Right lobe of liver (tissue), 6 donors: ENCODE measurements at regions not wholly inside any gene's neighbourhood (a gene's known extent, or its start where the extent isn't known, plus 50 kb on each side); places are given as distances from the start of the nearest gene placed in this dataset.

Experiments
- ATAC-seq, 4 donors: fragments of 200-7000 bp; cut with Tn5 transposase; one replicate each; pipeline ENCODE4 v1.9.1; 2020; ENCODE audit warnings: mild to moderate bottlenecking in 4 of 4, moderate library complexity in 4 of 4
- DNase-seq, 3 donors: peaks; one replicate each; pipeline ENCODE4 v3.0.0-alpha.2; 2020
- H3K27ac ChIP-seq, 3 donors: fragments of 200-600 bp; one replicate each; pipeline ENCODE4 v1.8.0; 2022
- H3K27me3 ChIP-seq, 2 donors: fragments of 200-600 bp; one replicate each; pipeline ENCODE4 v1.8.0; 2022
- H3K36me3 ChIP-seq, 4 donors: fragments of 200-600 bp; sonication (generic) in 1 of 4; one replicate each; pipeline versions ENCODE4 v1.5.1 to v1.8.0; 2017 to 2022; ENCODE audit warnings: control low read depth in 1 of 4
- H3K4me1 ChIP-seq, 4 donors: fragments of 200-600 bp; sonication (generic) in 1 of 4; one replicate each; pipeline versions ENCODE4 v1.5.1 to v1.8.0; 2017 to 2022; ENCODE audit warnings: control low read depth in 1 of 4
- H3K4me3 ChIP-seq, 3 donors: fragments of 200-600 bp; one replicate each; pipeline ENCODE4 v1.8.0; 2022
- H3K9me3 ChIP-seq, 4 donors: fragments of 200-600 bp; sonication (generic) in 1 of 4; one replicate each; pipeline versions ENCODE4 v1.5.1 to v1.8.0; 2017 to 2022; ENCODE audit warnings: control low read depth in 1 of 4
- CTCF ChIP-seq, 4 donors: fragments of 200-600 bp in 3 of 4; fragments of 450-650 bp in 1 of 4; IDR thresholded peaks; one replicate each; pipeline versions ENCODE4 v1.5.1 to v1.8.0; 2016 to 2022; ENCODE audit warnings: antibody characterized with exemption in 4 of 4, mild to moderate bottlenecking in 2 of 4
- POLR2A ChIP-seq: fragments of 450-650 bp; IDR thresholded peaks from one replicate; pipeline ENCODE4 v1.6.1; 2017; ENCODE audit warnings: antibody characterized with exemption, mild to moderate bottlenecking
- WGBS: methylation state at CpG from one replicate; pipeline ENCODE4 v1.1.6; 2018; ENCODE audit warnings: low coverage, low lambda C conversion rate; ENCODE audit not compliant: insufficient coverage; ENCODE audit errors: missing lambda C conversion rate; 5-methylcytosine and 5-hydroxymethylcytosine counted together
- intact Hi-C, 2 donors: fragments of 100-400 bp; cut with DNase I; formaldehyde crosslinking; loops; one replicate each; pipeline versions ENCODE4 v1.11.2 to v1.14.1; 2022
- donor health status: DM: no; HTN: yes; CAD: no.
- donor health status: DM: no; HTN: no; CAD: no.
- donor health status: DM: no; HTN: no; CAD: no.
- donor health status: DM: no; HTN: yes; CAD: no.
- donor health status: DM: no; HTN: yes; CAD: no.

GRCh38 chr13:34772881-34773280 lies 169.2 kb upstream of the NBEA start:
- no peak for TF ChIP-seq POLR2A
- TF ChIP-seq CTCF (IDR thresholded peaks at IDR 0.05): no peak
- 44% methylated on average over 3 of the region's 3 CpGs for WGBS
- DNase-seq (no peak), ATAC-seq (no peak)
- H3K27me3 ChIP-seq: no peaks in the 10 kb centered on the region
- H3K27ac ChIP-seq: no peak overlapping the region
- H3K4me3 ChIP-seq: no peak overlapping the region
- no peaks in the 10 kb centered on the region for H3K36me3 ChIP-seq
- intact Hi-C loops: no loop called here
- H3K9me3 ChIP-seq: no peaks in the 10 kb centered on the region
- no peaks in the 10 kb centered on the region for H3K4me1 ChIP-seq

DNA sequence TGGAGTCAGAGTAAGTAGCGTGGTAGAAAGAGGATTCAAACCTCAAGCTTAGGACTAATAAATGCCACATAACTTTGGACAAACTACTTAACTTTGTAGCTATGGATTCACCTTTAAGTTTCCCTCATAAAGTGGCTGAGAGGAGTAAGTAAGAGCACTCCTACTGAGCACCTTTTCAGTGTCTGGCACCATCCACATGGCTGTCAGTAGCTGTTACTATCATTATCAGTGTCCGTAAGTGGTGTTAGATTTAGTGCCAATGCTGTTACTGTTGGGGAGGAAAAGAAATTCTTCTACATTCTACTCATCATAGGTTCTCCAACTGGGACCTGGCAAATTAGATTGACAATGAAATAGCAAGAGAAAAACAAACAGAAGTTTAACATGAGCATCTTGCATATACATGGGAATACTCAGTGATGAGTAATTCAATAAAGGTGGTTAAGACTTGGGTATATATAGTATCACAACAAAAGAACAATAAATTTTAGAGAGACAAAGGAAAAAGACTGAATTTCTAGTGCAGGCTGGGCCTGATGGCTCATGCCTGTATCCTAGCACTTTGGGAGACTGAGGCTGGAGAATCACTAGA lies 165.6 kb upstream of the NBEA start:
- intact Hi-C loops: no loop called here
- DNase-seq: no peak
- Histone ChIP-seq H3K27me3 (no peaks in the 10 kb centered on the region), H3K36me3 (no peaks in the 10 kb centered on the region), H3K4me1 (no peaks in the 10 kb centered on the region), H3K9me3 (no peaks in the 10 kb centered on the region), H3K27ac (no peak overlapping the region), H3K4me3 (no peak overlapping the region)
- TF ChIP-seq CTCF (IDR thresholded peaks at IDR 0.05) (no peak), POLR2A (no peak)
- no peak for ATAC-seq
- 72% methylated on average over 2 of the region's 2 CpGs for WGBS

DNA sequence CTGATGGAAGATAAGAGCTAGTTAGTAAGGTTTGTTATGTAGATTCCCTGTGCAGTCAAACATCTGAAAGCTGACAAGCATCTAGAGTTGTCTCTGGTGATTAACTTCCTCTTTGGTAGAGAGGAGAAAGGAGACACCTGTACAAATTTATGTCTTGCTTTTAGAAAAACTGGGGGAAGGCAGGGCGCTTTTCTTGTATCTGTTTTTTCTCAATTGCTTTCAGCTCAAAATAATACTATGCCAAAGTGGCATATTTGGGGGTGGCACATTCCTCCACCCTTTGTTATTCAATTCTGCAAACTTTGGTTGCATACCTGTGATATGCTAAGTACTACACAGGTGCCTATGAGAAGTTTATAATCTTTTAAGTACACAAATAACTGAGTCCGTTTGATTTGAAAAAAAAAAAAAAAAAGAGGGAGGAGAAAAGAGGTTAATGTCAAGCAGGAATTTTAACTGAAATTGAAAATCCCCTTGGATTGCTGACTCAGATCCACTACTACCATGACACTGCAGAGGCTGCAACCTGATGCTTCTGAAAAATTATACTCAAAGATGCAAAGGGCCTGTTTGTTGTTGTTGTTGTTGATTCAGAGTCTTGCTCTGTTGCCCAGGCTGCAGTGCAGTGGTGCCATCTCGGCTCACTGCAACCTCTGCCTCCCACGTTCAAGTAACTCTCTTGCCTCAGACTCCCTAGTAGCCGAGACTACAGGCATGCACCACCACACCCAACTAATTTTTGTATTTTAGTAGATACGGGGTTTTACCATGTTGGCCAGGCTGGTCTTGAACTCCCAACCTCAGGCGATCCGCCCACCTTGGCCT lies 164.8 kb upstream of the NBEA start:
- no peaks in the 10 kb centered on the region for H3K4me1 ChIP-seq
- no peak overlapping the region for H3K4me3 ChIP-seq
- WGBS: 53% methylated on average over 7 of the region's 8 CpGs
- no peaks in the 10 kb centered on the region for H3K9me3 ChIP-seq
- DNase-seq (no peak), ATAC-seq (no peak)
- no peaks in the 10 kb centered on the region for H3K36me3 ChIP-seq
- TF ChIP-seq CTCF (IDR thresholded peaks at IDR 0.05) (no peak), POLR2A (no peak)
- no peak overlapping the region for H3K27ac ChIP-seq
- intact Hi-C loops: no loop called here
- no peaks in the 10 kb centered on the region for H3K27me3 ChIP-seq

- no peaks in the 10 kb centered on the region for H3K9me3 ChIP-seq
- H3K4me3 ChIP-seq: no peak overlapping the region
- DNase-seq (no peak), ATAC-seq (no peak)
- 85% methylated on average over 5 of the region's 5 CpGs for WGBS
- no peaks in the 10 kb centered on the region for H3K27me3 ChIP-seq
- H3K36me3 ChIP-seq: no peaks in the 10 kb centered on the region
- no peak overlapping the region for H3K27ac ChIP-seq
- TF ChIP-seq POLR2A: no peak
- TF ChIP-seq CTCF (IDR thresholded peaks at IDR 0.05): no peak
- no peaks in the 10 kb centered on the region for H3K4me1 ChIP-seq
- intact Hi-C loops: no loop called here
These were observed 164.2 kb upstream of the NBEA start for GRCh38 chr13:34777914-34778303.
